BJ (cell line): ENCODE measurements at regions not wholly inside any gene's neighbourhood (a gene's known extent, or its start where the extent isn't known, plus 50 kb on each side); places are given as distances from the start of the nearest gene placed in this dataset.

Source experiments
- CTCF ChIA-PET: fragments of 350-600 bp; formaldehyde crosslinking; extraction: SDS; loops from one replicate; lab custom pipeline; 2021; ENCODE audit warnings: antibody characterized with exemption, inconsistent platforms; lab: Yijun Ruan, JAX
- POLR2A ChIA-PET: fragments of 300-600 bp; sonication (Branson Sonifier 250); formaldehyde crosslinking; extraction: SDS; loops from one replicate; lab custom pipeline; 2021; ENCODE audit warnings: antibody characterized with exemption; lab: Charles Lee
- DNase-seq: peaks from one replicate; pipeline ENCODE4 v3.0.0-alpha.2; 2011; ENCODE audit warnings: low read depth
- H3K27me3 ChIP-seq: 2 replicates; pipeline ENCODE4 v1.6.0; 2011; ENCODE audit warnings: low read length; ENCODE audit not compliant: control insufficient read depth, insufficient read depth
- H3K36me3 ChIP-seq: 2 replicates; pipeline ENCODE4 v1.5.1; 2011; ENCODE audit warnings: low read length; ENCODE audit not compliant: control insufficient read depth, insufficient read depth
- H3K4me3 ChIP-seq: 2 replicates; pipeline ENCODE4 v1.5.1; 2011; ENCODE audit warnings: low read depth, mild to moderate bottlenecking, control low read depth, low read length
- TF ChIP-seq, protein P1 (sequence below): IDR thresholded peaks from 2 replicates; pipeline ENCODE4 v1.5.1; 2011; ENCODE audit warnings: low read depth, mild to moderate bottlenecking, control low read depth, inconsistent platforms, low read length, moderate library complexity; ENCODE audit not compliant: insufficient read depth

DNA sequence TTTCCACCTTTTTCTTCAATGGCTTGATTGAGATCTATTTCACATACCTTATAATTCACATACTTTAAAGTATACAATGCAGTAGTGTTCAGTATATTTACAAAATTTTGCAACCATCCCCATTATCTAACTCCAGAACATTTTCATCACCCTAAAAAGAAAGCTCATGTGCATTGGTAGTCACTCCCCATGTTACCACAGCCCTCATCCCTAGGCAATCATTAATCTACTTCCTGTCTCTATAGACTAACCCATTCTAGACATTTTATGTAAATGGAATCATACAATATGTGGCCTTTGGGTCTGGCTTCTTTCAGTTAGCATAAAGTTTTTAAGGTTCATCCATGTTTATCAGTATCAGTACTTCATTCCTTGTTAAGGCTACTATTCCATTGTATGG lies 214.2 kb downstream of the WDR11 start:
- DNase-seq: no peak
- TF ChIP-seq, protein P1, sequence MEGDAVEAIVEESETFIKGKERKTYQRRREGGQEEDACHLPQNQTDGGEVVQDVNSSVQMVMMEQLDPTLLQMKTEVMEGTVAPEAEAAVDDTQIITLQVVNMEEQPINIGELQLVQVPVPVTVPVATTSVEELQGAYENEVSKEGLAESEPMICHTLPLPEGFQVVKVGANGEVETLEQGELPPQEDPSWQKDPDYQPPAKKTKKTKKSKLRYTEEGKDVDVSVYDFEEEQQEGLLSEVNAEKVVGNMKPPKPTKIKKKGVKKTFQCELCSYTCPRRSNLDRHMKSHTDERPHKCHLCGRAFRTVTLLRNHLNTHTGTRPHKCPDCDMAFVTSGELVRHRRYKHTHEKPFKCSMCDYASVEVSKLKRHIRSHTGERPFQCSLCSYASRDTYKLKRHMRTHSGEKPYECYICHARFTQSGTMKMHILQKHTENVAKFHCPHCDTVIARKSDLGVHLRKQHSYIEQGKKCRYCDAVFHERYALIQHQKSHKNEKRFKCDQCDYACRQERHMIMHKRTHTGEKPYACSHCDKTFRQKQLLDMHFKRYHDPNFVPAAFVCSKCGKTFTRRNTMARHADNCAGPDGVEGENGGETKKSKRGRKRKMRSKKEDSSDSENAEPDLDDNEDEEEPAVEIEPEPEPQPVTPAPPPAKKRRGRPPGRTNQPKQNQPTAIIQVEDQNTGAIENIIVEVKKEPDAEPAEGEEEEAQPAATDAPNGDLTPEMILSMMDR: no peak
- Histone ChIP-seq H3K27me3 (no peaks in the 10 kb centered on the region), H3K36me3 (no peaks in the 10 kb centered on the region), H3K4me3 (no peak overlapping the region)
- ChIA-PET CTCF (no interaction called here), POLR2A (no interaction called here)

DNA sequence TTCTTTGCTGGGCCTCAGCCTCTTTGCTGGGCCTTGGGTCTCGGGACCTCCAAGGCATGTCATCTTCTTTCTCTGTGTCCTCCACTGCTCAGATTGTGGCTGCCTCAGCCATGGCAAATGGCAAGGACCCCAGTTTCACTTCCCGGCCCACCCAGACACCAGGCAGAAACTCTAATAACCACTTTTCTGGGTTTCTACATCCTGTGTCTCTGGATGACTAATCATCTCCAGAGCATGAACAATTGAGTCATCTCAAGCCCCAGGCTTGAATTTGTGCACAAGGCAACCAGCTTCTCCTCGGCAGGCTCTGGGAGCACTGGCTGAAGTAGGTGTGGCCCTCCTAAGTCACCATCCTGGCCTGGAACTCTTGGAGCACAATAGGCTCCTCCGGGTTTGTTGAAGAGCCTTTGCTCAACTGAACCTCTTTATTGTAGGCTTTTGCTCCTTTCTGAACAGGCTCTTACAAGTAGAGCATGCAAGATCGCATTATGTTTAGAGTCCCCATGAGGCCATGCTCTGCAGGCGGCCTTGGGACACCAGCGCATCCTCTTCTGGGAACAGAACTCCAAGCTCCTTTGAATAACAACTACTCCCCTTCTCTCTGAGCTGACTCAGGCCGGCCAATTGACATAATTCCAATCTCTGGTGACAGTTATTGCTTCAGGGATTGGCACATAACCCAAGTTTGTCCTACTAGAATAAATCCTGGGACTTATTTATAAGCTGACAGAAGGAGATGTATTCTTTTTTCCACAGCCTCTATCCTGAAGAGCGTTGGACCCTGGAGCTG lies 218.1 kb downstream of the WDR11 start:
- Histone ChIP-seq H3K36me3 (no peaks in the 10 kb centered on the region), H3K27me3 (no peaks in the 10 kb centered on the region), H3K4me3 (no peak overlapping the region)
- TF ChIP-seq, protein P1: no peak
- no peak for DNase-seq
- ChIA-PET CTCF (no interaction called here), POLR2A (no interaction called here)

- POLR2A ChIA-PET: no interaction called here
- Histone ChIP-seq H3K4me3 (no peak overlapping the region), H3K27me3 (no peaks in the 10 kb centered on the region), H3K36me3 (no peaks in the 10 kb centered on the region)
- TF ChIP-seq, protein P1: no peak
- CTCF ChIA-PET: no interaction called here
- DNase-seq: no peak
Observed at GRCh38 chr10:121070275-121071070, 219.3 kb downstream of the WDR11 start.

DNA sequence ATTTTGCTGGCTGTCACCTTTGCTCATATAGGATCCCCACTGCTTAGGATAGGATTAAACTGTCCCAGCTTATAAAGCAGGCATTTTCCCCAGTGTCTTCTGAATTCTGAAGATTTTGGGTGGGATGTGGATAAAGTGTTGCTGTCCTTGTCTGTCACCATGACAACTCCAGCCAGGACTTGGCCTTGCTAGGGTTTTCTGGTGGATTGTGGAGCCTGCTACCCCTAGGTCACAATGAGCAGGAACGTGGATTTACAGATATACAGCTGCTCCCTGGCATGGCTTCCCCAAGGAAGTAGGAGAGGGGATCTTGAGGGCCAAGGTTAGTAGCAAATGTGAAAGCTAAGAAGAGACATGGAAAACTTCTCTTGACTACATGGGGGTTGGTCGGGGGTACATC lies 220.7 kb downstream of the WDR11 start:
- CTCF ChIA-PET: no interaction called here
- TF ChIP-seq, protein P1: no peak
- POLR2A ChIA-PET: no interaction called here

DNA sequence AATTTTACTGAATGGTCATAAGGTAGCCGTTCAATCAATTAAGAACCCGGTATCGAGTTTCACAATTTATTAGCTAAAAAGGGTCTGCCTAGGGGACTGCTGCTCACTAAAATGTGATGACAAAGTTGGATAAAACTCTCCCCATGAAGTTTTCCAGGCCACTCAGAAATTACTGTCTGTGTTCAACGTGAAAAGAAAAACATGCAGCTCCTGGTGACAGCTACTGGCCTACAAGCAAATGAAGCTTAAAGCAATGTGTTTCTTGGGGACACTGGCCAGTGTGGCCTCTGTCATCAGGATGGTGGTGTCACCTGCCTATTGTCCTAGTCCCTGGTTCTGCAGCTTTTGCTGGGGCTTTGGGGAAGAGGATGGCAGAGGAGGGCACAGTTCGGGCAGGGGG lies 222.6 kb downstream of the WDR11 start:
- Histone ChIP-seq H3K27me3 (no peaks in the 10 kb centered on the region), H3K36me3 (no peaks in the 10 kb centered on the region), H3K4me3 (no peak overlapping the region)
- TF ChIP-seq, protein P1: no peak
- POLR2A ChIA-PET: no interaction called here
- CTCF ChIA-PET: no interaction called here
- no peak for DNase-seq

More for the DNA sequence above, 220.7 kb downstream of the WDR11 start:
- H3K27me3 ChIP-seq: no peaks in the 10 kb centered on the region
- no peaks in the 10 kb centered on the region for H3K36me3 ChIP-seq
- H3K4me3 ChIP-seq: no peak overlapping the region
- DNase-seq: no peak
